ENCODE measurements at regions not wholly inside any gene's neighbourhood (a gene's known extent, or its start where the extent isn't known, plus 50 kb on each side); places are given as distances from the start of the nearest gene placed in this dataset.

- no peak for TF ChIP-seq CTCF (IDR thresholded peaks at IDR 0.05; ENCODE audit: low read length)
- TF ChIP-seq EZH2 (IDR thresholded peaks at IDR 0.05; ENCODE audit: borderline replicate concordance, low read length): no peak
- Histone ChIP-seq H3K4me2 (ENCODE audit: low read length) (no peak overlapping the region), H3K9me2 (ENCODE audit: low read depth, low read length) (no peaks in the 10 kb centered on the region), H3K9ac (ENCODE audit: low read length) (no peak overlapping the region), H3K79me2 (ENCODE audit: insufficient read depth, low read length) (no peaks in the 10 kb centered on the region), H3F3A (ENCODE audit: insufficient read depth, low read length) (no peaks in the 10 kb centered on the region), H3K4me1 (ENCODE audit: insufficient read depth, low read length, severe bottlenecking) (no peaks in the 10 kb centered on the region), H3K36me3 (ENCODE audit: insufficient read depth, low read length) (no peaks in the 10 kb centered on the region), H3K9me3 (ENCODE audit: low read length) (no peaks in the 10 kb centered on the region), H3K27ac (ENCODE audit: low read depth, low read length, poor library complexity, severe bottlenecking) (no peak overlapping the region), H3K4me3 (ENCODE audit: low read depth, low read length, poor library complexity, severe bottlenecking) (no peak overlapping the region), H3K27me3 (ENCODE audit: insufficient read depth, low read length) (no peaks in the 10 kb centered on the region), H2AFZ (ENCODE audit: low read length) (no peak overlapping the region), H4K20me1 (ENCODE audit: insufficient read depth, low read length) (no peaks in the 10 kb centered on the region)
Observed at GRCh38 chr9:7284517-7284916, 515.1 kb downstream of the DMAC1 start.

GRCh38 chr9:7284117-7284516 lies 515.5 kb downstream of the DMAC1 start:
- Histone ChIP-seq H3K79me2 (ENCODE audit: insufficient read depth, low read length) (no peaks in the 10 kb centered on the region), H4K20me1 (ENCODE audit: insufficient read depth, low read length) (no peaks in the 10 kb centered on the region), H3K4me2 (ENCODE audit: low read length) (no peak overlapping the region), H3F3A (ENCODE audit: insufficient read depth, low read length) (no peaks in the 10 kb centered on the region), H3K27me3 (ENCODE audit: insufficient read depth, low read length) (no peaks in the 10 kb centered on the region), H3K27ac (ENCODE audit: low read depth, low read length, poor library complexity, severe bottlenecking) (no peak overlapping the region), H2AFZ (ENCODE audit: low read length) (no peak overlapping the region), H3K36me3 (ENCODE audit: insufficient read depth, low read length) (no peaks in the 10 kb centered on the region), H3K9me3 (ENCODE audit: low read length) (no peaks in the 10 kb centered on the region), H3K9me2 (ENCODE audit: low read depth, low read length) (no peaks in the 10 kb centered on the region), H3K4me3 (ENCODE audit: low read depth, low read length, poor library complexity, severe bottlenecking) (no peak overlapping the region), H3K4me1 (ENCODE audit: insufficient read depth, low read length, severe bottlenecking) (no peaks in the 10 kb centered on the region), H3K9ac (ENCODE audit: low read length) (no peak overlapping the region)
- no peak for TF ChIP-seq EZH2 (IDR thresholded peaks at IDR 0.05; ENCODE audit: borderline replicate concordance, low read length)
- no peak for TF ChIP-seq CTCF (IDR thresholded peaks at IDR 0.05; ENCODE audit: low read length)

GRCh38 chr9:7273575-7273974 lies 515.8 kb downstream of the KDM4C start:
- no peaks in the 10 kb centered on the region for H4K20me1 ChIP-seq (ENCODE audit: insufficient read depth, low read length)
- no peaks in the 10 kb centered on the region for H3K9me2 ChIP-seq (ENCODE audit: low read depth, low read length)
- H3K4me2 ChIP-seq (ENCODE audit: low read length): no peak overlapping the region
- H3K79me2 ChIP-seq (ENCODE audit: insufficient read depth, low read length): no peaks in the 10 kb centered on the region
- no peaks in the 10 kb centered on the region for H3K36me3 ChIP-seq (ENCODE audit: insufficient read depth, low read length)
- H2AFZ ChIP-seq (ENCODE audit: low read length): no peak overlapping the region
- H3K9me3 ChIP-seq (ENCODE audit: low read length): no peaks in the 10 kb centered on the region
- no peak overlapping the region for H3K9ac ChIP-seq (ENCODE audit: low read length)
- TF ChIP-seq CTCF (IDR thresholded peaks at IDR 0.05; ENCODE audit: low read length) (no peak), EZH2 (IDR thresholded peaks at IDR 0.05; ENCODE audit: borderline replicate concordance, low read length) (no peak)
- no peaks in the 10 kb centered on the region for H3F3A ChIP-seq (ENCODE audit: insufficient read depth, low read length)
- no peaks in the 10 kb centered on the region for H3K4me1 ChIP-seq (ENCODE audit: insufficient read depth, low read length, severe bottlenecking)
- no peak overlapping the region for H3K4me3 ChIP-seq (ENCODE audit: low read depth, low read length, poor library complexity, severe bottlenecking)
- H3K27me3 ChIP-seq (ENCODE audit: insufficient read depth, low read length): no peaks in the 10 kb centered on the region; the same call in 1 of the 2 replicates
- no peak overlapping the region for H3K27ac ChIP-seq (ENCODE audit: low read depth, low read length, poor library complexity, severe bottlenecking)
